Endothelial cell of umbilical vein (primary cell): ENCODE measurements at regions not wholly inside any gene's neighbourhood (a gene's known extent, or its start where the extent isn't known, plus 50 kb on each side); places are given as distances from the start of the nearest gene placed in this dataset.

Source experiments
- BruUV-seq: library from RNA; stranded (reverse); fragments of 400-500 nt; replicated peaks from 2 replicates; lab custom pipeline; 2021; lab: Mats Ljungman, UMichigan
- CTCF ChIA-PET: fragments of 300-600, 350-600 bp; sonication (Branson Sonifier 250); formaldehyde crosslinking; loops from one replicate; lab custom pipeline; 2021; ENCODE audit warnings: antibody characterized with exemption, inconsistent platforms; lab: Charles Lee
- POLR2A ChIA-PET: fragments of 300-600, 350-600 bp; sonication (Branson Sonifier 250); formaldehyde crosslinking; loops from one replicate; lab custom pipeline; 2021; ENCODE audit warnings: antibody characterized with exemption, inconsistent platforms; lab: Charles Lee
- DNase-seq: peaks from one replicate; pipeline ENCODE4 v3.0.0-alpha.2; 2011; ENCODE audit warnings: low read depth, low spot score
- FAIRE-seq: peaks from 2 replicates; lab custom pipeline; 2011; peaks lifted over from hg19 to GRCh38; lab: Jason Lieb, UNC
- H2AFZ ChIP-seq: 2 replicates; pipeline ENCODE4 v1.6.0; 2012; ENCODE audit warnings: low read depth, low read length, control low read depth, inconsistent platforms
- H3K27ac ChIP-seq: 2 replicates; pipeline ENCODE4 v1.5.1; 2011; ENCODE audit warnings: low read depth, mild to moderate bottlenecking, control low read depth, low read length, moderate library complexity; ENCODE audit not compliant: insufficient read depth
- H3K27me3 ChIP-seq, 2 experiments: 2 replicates each; pipeline versions ENCODE4 v1.6.0 to v1.6.1; 2011; ENCODE audit warnings: low read length in 2 of 2, mixed read lengths in 1 of 2; ENCODE audit not compliant: control insufficient read depth in 2 of 2, insufficient read depth in 2 of 2
- H3K36me3 ChIP-seq, 2 experiments: 2 replicates in 1 of 2; 3 replicates in 1 of 2; pipeline ENCODE4 v1.5.1; 2011; ENCODE audit warnings: low read length in 2 of 2, mild to moderate bottlenecking in 1 of 2, moderate library complexity in 1 of 2; ENCODE audit not compliant: control insufficient read depth in 2 of 2, insufficient read depth in 2 of 2; ENCODE audit errors: extremely low read depth in 1 of 2
- H3K4me1 ChIP-seq: 3 replicates; pipeline ENCODE4 v1.5.1; 2011; ENCODE audit warnings: mild to moderate bottlenecking, low read length; ENCODE audit not compliant: control insufficient read depth, insufficient read depth; ENCODE audit errors: extremely low read depth
- H3K4me2 ChIP-seq: 2 replicates; pipeline ENCODE4 v1.6.1; 2011; ENCODE audit warnings: low read length, control low read depth, mixed read lengths; ENCODE audit not compliant: insufficient read depth
- H3K4me3 ChIP-seq, 3 experiments: fragments of 200-600 bp in 1 of 3; sonication (generic), shearing (Covaris generic) in 1 of 3; replicated peaks in 1 of 3; 2 replicates each; pipeline ENCODE4 v1.5.1; 2011 to 2016; ENCODE audit warnings: control low read depth in 3 of 3, low read length in 3 of 3, mild to moderate bottlenecking in 2 of 3, inconsistent platforms in 1 of 3, low read depth in 1 of 3, moderate library complexity in 1 of 3; ENCODE audit not compliant: insufficient read depth in 1 of 3
- H3K79me2 ChIP-seq: 2 replicates; pipeline ENCODE4 v1.6.0; 2012; ENCODE audit warnings: low read length, inconsistent platforms; ENCODE audit not compliant: control insufficient read depth, insufficient read depth
- H3K9ac ChIP-seq: replicated peaks from 2 replicates; pipeline ENCODE3; 2011; ENCODE audit warnings: low read length, control low read depth; ENCODE audit not compliant: insufficient read depth; ENCODE audit errors: extremely low read depth
- H3K9me1 ChIP-seq: replicated peaks from 3 replicates; pipeline ENCODE4 v1.6.0; 2011; ENCODE audit warnings: mild to moderate bottlenecking, low read length; ENCODE audit not compliant: control insufficient read depth, insufficient read depth; ENCODE audit errors: extremely low read depth
- H3K9me3 ChIP-seq: replicated peaks from 2 replicates; pipeline ENCODE4 v1.5.1; 2012; ENCODE audit warnings: low read length, inconsistent platforms; ENCODE audit not compliant: control insufficient read depth, insufficient read depth
- H4K20me1 ChIP-seq: replicated peaks from 2 replicates; pipeline ENCODE3; 2011; ENCODE audit warnings: mild to moderate bottlenecking, low read length; ENCODE audit not compliant: control insufficient read depth, insufficient read depth; ENCODE audit errors: extremely low read depth
- CTCF ChIP-seq, 2 donors: IDR thresholded peaks; 1 replicate in 1 of 2; 2 replicates in 1 of 2; pipeline ENCODE4 v1.5.1; 2011; ENCODE audit warnings: low read length in 2 of 2, mild to moderate bottlenecking in 2 of 2, moderate library complexity in 2 of 2, control low read depth in 1 of 2, inconsistent platforms in 1 of 2, low read depth in 1 of 2; ENCODE audit not compliant: insufficient read depth in 1 of 2; ENCODE audit errors: extremely low read depth in 1 of 2
- FOS ChIP-seq: IDR thresholded peaks from 2 replicates; pipeline ENCODE4 v1.6.1; 2011; ENCODE audit warnings: mild to moderate bottlenecking, low read length, moderate library complexity, borderline replicate concordance; ENCODE audit not compliant: insufficient read depth
- GATA2 ChIP-seq: IDR thresholded peaks from 2 replicates; pipeline ENCODE4 v1.7.0; 2011; ENCODE audit warnings: low read depth, mild to moderate bottlenecking, moderate library complexity, mixed read lengths, low read length; ENCODE audit not compliant: insufficient read length, insufficient read depth
- MAX ChIP-seq: IDR thresholded peaks from 2 replicates; pipeline ENCODE4 v1.6.1; 2011; ENCODE audit not compliant: insufficient read depth, insufficient read length
- MYC ChIP-seq: IDR thresholded peaks from one replicate; pipeline ENCODE4 v1.6.1; 2011; ENCODE audit warnings: mild to moderate bottlenecking, low read depth, low read length
- POLR2AphosphoS5 ChIP-seq: IDR thresholded peaks from 2 replicates; pipeline ENCODE4 v1.6.1; 2012; ENCODE audit warnings: low read depth, mild to moderate bottlenecking, control low read depth, low read length, moderate library complexity; ENCODE audit not compliant: insufficient read depth
- dilution Hi-C: fragments of 300-500 bp; cut with MboI; formaldehyde crosslinking; loops from one replicate; pipeline ENCODE4 v1.15.0; 2019; ENCODE audit warnings: low sequenced_read_pairs; ENCODE audit not compliant: extremely low pct_ligation_motif_present
- intact Hi-C: fragments of 100-400 bp; cut with micrococcal nuclease; formaldehyde crosslinking; loops from one replicate; pipeline ENCODE4 v1.10.0; 2022

GRCh38 chr20:53852691-53853090, 217.7 kb downstream of the BCAS1 start:
- H3K4me1 ChIP-seq = no peaks in the 10 kb centered on the region

More at GRCh38 chr20:53852691-53853090, 217.7 kb downstream of the BCAS1 start:
- no peak for DNase-seq
- Histone ChIP-seq H3K27ac (no peak overlapping the region), H3K4me3 (no peak overlapping the region), H3K79me2 (no peaks in the 10 kb centered on the region), H4K20me1 (no peaks in the 10 kb centered on the region), H3K4me2 (no peak overlapping the region), H3K9me3 (no peaks in the 10 kb centered on the region), H2AFZ (no peak overlapping the region), H3K9ac (no peak overlapping the region), H3K36me3 (no peaks in the 10 kb centered on the region), H3K27me3 (no peaks in the 10 kb centered on the region), H3K9me1 (no peaks in the 10 kb centered on the region)
- FAIRE-seq = no peak
- CTCF ChIA-PET = no interaction called here
- POLR2A ChIA-PET = no interaction called here
- dilution Hi-C loops = no loop called here
- no TSS peak for BruUV-seq
- intact Hi-C loops = no loop called here
- no peak for TF ChIP-seq POLR2AphosphoS5
- TF ChIP-seq GATA2 = no peak
- no peak for TF ChIP-seq CTCF (IDR thresholded peaks at IDR 0.05; ENCODE audit: extremely low read depth in 1 of 2, insufficient read depth in 1 of 2, low read depth in 1 of 2, low read length in 2 of 2)
- TF ChIP-seq FOS = no peak
- no peak for TF ChIP-seq MYC
- TF ChIP-seq MAX = no peak
